Coronary artery (tissue), 2 donors: ENCODE measurements at regions not wholly inside any gene's neighbourhood (a gene's known extent, or its start where the extent isn't known, plus 50 kb on each side); places are given as distances from the start of the nearest gene placed in this dataset.
"Not testable (repeated sequence)": the region's sequence is repeated elsewhere in the genome, so short reads cannot be mapped to it uniquely, and the experiment has no call there.

ENCODE experiments used
- DNase-seq: peaks from one replicate; pipeline ENCODE4 v3.0.0-alpha.2; 2017; ENCODE audit warnings: low spot score
- H3K27ac ChIP-seq, 2 donors: fragments of 200-600 bp; sonication (generic); one replicate each; pipeline ENCODE4 v1.5.1; 2016 to 2019
- H3K4me3 ChIP-seq: fragments of 200-600 bp; sonication (generic); 2 replicates; pipeline ENCODE4 v1.5.1; 2016; ENCODE audit warnings: mild to moderate bottlenecking, moderate library complexity
- TF ChIP-seq, protein P1 (sequence below): fragments of 200-600 bp; sonication (generic); IDR thresholded peaks from one replicate; pipeline ENCODE4 v1.5.1; 2019; ENCODE audit warnings: antibody characterized with exemption

DNA sequence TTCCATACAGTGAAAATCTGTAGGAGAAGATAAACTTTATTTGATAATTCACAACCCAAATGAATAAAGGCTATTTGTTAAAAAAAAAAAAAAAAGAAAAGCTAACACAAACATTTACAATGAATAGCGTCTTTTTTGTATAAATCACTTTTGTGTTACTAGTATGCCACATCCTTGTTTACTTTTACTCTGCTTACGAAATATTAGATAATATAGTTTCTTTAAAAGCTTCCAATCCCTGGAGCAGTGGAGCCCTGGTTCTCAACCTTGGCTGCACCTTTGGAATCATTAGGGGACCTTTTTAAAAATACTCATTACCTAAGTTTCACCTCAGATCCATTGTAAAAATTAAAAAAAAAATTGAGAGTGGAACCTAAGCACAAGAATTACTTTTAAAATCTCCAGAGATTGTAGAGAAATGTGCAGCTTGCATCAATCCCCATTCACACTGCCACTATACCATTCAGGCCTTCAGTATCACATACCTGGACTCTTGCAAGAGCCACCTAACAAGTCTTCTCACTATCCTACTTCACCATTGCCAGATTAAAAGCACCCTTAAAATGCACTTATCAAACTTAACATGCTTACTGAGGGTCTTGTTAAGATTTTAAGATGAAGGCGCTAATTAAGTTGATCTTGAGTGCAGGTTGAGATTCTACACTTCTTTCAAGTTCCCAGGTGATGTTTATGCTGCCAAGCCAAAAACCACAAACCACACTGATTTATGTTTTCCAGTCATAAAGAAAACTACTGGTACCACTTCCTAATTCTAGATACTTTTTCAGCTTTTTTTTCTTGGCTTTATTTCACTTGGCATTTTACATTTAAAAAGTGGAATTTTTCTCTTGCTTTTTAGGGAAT lies 59.7 kb upstream of the ZC3H15 start:
- TF ChIP-seq, protein P1, sequence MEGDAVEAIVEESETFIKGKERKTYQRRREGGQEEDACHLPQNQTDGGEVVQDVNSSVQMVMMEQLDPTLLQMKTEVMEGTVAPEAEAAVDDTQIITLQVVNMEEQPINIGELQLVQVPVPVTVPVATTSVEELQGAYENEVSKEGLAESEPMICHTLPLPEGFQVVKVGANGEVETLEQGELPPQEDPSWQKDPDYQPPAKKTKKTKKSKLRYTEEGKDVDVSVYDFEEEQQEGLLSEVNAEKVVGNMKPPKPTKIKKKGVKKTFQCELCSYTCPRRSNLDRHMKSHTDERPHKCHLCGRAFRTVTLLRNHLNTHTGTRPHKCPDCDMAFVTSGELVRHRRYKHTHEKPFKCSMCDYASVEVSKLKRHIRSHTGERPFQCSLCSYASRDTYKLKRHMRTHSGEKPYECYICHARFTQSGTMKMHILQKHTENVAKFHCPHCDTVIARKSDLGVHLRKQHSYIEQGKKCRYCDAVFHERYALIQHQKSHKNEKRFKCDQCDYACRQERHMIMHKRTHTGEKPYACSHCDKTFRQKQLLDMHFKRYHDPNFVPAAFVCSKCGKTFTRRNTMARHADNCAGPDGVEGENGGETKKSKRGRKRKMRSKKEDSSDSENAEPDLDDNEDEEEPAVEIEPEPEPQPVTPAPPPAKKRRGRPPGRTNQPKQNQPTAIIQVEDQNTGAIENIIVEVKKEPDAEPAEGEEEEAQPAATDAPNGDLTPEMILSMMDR, result no peak

DNA sequence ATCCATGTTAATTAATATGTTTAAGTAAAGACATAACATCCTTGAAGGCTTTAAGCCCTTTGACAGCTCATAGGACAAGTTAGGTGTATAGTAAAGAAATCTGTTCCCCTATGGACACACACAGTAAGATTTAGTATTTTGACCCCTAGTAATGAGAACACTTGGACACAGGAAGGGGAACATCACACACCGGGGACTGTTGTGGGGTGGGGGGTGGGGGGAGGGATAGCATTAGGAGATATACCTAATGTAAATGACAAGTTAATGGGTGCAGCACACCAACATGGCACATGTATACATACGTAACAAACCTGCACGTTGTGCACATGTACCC lies 59.1 kb upstream of the ZC3H15 start:
- H3K4me3 ChIP-seq, DNase-seq, H3K27ac ChIP-seq: not testable (repeated sequence)

More for the DNA sequence above, 59.7 kb upstream of the ZC3H15 start:
- Histone ChIP-seq H3K27ac (no peak overlapping the region), H3K4me3 (no peak overlapping the region)
- no peak for DNase-seq

DNA sequence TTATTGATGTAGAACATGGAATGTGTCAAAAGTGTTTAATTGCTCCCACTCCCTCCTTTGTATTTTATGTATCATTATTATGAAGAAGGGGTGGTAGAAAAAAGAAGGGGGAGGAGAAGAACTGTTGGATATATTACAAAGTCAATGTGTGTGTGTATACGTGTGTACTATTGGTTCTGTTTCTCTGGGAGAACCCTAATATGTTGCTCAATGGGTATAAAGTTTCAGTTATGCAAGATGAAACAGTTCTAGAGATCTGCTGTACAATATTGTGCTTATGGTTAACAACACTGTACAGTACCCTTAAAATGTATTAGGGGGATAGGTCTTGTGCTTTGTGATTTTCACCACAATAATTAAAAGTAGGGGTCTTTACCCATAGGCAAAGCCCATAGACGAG lies 58.1 kb upstream of the ZC3H15 start:
- TF ChIP-seq, protein P1, result no peak
- Histone ChIP-seq H3K4me3 (no peak overlapping the region), H3K27ac (no peak overlapping the region)
- DNase-seq, result no peak

DNA sequence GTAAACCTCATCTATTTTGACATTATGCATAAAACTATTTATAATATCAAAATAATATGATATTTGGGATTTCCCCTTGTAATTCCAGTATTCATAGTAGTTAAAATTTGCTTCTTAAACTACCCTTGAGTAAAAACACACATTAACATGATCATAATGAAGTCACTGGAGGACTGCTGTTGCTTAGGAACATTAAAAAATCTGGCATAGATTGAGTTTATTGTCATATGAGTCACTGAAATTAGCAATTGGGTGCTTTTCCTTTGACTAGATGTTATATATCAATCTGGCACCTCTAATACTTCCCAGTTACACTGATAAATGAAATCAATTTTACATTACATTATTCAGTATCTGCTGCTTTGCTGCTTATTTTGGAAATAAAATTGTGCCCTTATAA lies 57.0 kb upstream of the ZC3H15 start:
- no peak overlapping the region for H3K27ac ChIP-seq
- no peak overlapping the region for H3K4me3 ChIP-seq
- DNase-seq, result no peak
- TF ChIP-seq, protein P1, result no peak

DNA sequence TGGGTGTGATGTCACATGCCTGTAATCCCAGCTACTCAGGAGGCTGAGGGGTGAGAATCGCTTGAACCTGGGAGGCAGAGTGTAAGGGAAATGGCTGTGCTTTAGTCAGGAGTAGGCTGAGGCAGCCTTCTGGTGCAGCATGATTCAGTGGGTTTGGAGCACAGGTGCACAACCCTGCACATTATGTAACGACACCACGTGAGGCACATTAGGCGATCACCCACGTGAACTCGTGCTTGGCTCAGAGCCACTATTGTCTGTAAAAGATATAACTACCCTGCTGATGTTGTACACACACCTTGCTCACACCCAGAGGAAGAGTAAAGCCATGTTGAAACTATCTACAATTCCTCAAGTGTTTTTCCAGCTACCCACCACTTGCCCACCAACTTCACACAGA lies 54.8 kb upstream of the ZC3H15 start:
- TF ChIP-seq, protein P1, result no peak

DNA sequence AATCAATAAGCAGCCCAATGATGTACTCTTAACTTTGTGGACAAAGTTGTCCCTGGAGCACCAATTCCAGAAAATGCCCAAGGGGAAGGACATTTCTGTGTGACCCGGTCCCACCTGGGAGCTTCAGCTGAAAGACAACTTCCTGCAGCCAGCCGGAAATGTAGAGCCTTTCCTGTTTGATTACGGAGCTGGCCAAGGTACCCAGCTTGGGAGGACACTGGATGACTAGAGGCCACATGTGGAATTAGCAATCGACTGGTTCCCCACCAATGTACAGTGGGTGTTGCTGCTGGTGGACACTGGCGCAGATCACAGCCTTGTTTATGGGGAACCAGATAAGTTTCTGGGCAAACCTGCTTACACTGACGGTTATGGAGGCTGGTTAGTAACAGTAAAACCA lies 53.0 kb upstream of the ZC3H15 start:
- Histone ChIP-seq H3K4me3 (no peak overlapping the region), H3K27ac (no peak overlapping the region)
- TF ChIP-seq, protein P1, result no peak
- DNase-seq, result no peak

More for the DNA sequence above, 54.8 kb upstream of the ZC3H15 start:
- no peak overlapping the region for H3K27ac ChIP-seq
- H3K4me3 ChIP-seq, result no peak overlapping the region
- DNase-seq, result no peak

DNA sequence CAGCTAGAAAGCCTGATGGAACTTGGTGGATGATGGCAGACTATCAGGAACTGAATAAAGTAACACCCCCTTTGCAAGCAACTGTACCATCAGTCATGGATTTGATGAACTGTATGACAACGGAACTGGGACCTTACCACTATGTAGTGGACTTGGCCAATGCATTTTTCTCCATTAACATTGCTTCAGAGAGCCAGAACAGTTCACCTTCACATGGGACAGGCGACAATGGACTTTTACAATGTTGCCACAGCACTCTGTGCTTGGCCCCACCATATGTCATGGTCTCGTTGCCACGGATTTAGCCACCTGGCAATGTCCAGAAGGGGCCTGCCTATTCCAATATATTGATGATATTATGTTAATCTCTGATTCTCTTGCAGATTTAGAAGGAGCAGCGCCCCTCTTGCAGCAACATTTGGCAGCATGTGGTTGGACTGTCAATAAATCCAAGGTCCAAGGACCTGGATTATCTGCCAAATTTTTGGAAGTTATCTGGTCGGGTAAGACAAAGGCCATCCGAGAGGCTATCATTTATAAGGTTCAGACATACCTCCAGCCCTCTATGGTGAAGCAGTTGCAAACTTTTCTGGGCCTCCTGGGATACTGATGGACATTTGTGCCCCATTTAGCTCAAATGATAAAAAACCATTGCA lies 52.2 kb upstream of the ZC3H15 start:
- TF ChIP-seq, protein P1, result no peak
- no peak overlapping the region for H3K4me3 ChIP-seq
- no peak for DNase-seq
- no peak overlapping the region for H3K27ac ChIP-seq
